Large intestine (tissue), 3 donors: ENCODE measurements at regions not wholly inside any gene's neighbourhood (a gene's known extent, or its start where the extent isn't known, plus 50 kb on each side); places are given as distances from the start of the nearest gene placed in this dataset.
"Not testable (repeated sequence)": the region's sequence is repeated elsewhere in the genome, so short reads cannot be mapped to it uniquely, and the experiment has no call there.

Experiments used
- DNase-seq, 2 donors: peaks; one replicate each; pipeline versions ENCODE4 v3.0.0 to v3.0.0-alpha.2; 2013
- H3K27ac ChIP-seq: one replicate; pipeline ENCODE4 v1.5.1; 2013; ENCODE audit warnings: low read length
- H3K27me3 ChIP-seq: 2 replicates; pipeline ENCODE4 v1.6.1; 2013; ENCODE audit warnings: low read length; ENCODE audit not compliant: control insufficient read depth, insufficient read depth
- H3K36me3 ChIP-seq: 2 replicates; pipeline ENCODE4 v1.6.1; 2013; ENCODE audit warnings: low read length; ENCODE audit not compliant: control insufficient read depth, insufficient read depth
- H3K4me1 ChIP-seq: one replicate; pipeline ENCODE4 v1.6.1; 2013; ENCODE audit warnings: low read length; ENCODE audit not compliant: control insufficient read depth, insufficient read depth
- H3K4me3 ChIP-seq: one replicate; pipeline ENCODE4 v1.5.1; 2013; ENCODE audit warnings: low read length
- H3K9me3 ChIP-seq: one replicate; pipeline ENCODE4 v1.6.1; 2013; ENCODE audit warnings: mild to moderate bottlenecking, low read depth, low read length, moderate library complexity; ENCODE audit not compliant: control insufficient read depth
- WGBS: methylation state at CpG from one replicate; pipeline ENCODE4 v1.1.5; 2013; ENCODE audit warnings: low lambda C conversion rate; ENCODE audit not compliant: insufficient coverage; 5-methylcytosine and 5-hydroxymethylcytosine counted together

- Histone ChIP-seq H3K4me1 (no peaks in the 10 kb centered on the region), H3K27ac (no peak overlapping the region), H3K27me3 (no peaks in the 10 kb centered on the region), H3K36me3 (no peaks in the 10 kb centered on the region), H3K4me3 (no peak overlapping the region), H3K9me3 (no peaks in the 10 kb centered on the region)
- 100% methylated on average over 1 of the region's 2 CpGs for whole genome bisulfite sequencing
- no peak for DNase-seq
These were observed 128.5 kb upstream of the ZNF717 start for GRCh38 chr3:75913800-75914350.

GRCh38 chr3:75914741-75915140 lies 129.4 kb upstream of the ZNF717 start:
- H3K9me3 ChIP-seq, H3K4me1 ChIP-seq, H3K27ac ChIP-seq, H3K36me3 ChIP-seq, DNase-seq, H3K4me3 ChIP-seq, H3K27me3 ChIP-seq: not testable (repeated sequence)
- 80% methylated on average over 1 of the region's 3 CpGs for WGBS

GRCh38 chr3:75938921-75939320 lies 153.6 kb upstream of the ZNF717 start:
- no peaks in the 10 kb centered on the region for H3K36me3 ChIP-seq
- no peaks in the 10 kb centered on the region for H3K27me3 ChIP-seq
- no peak for DNase-seq
- no peak overlapping the region for H3K4me3 ChIP-seq
- H3K4me1 ChIP-seq = no peaks in the 10 kb centered on the region
- no peak overlapping the region for H3K27ac ChIP-seq
- H3K9me3 ChIP-seq = no peaks in the 10 kb centered on the region
- WGBS = no CpG with 5 or more reads among the region's 4 CpGs

- Histone ChIP-seq H3K36me3 (no peaks in the 10 kb centered on the region), H3K4me3 (no peak overlapping the region), H3K27ac (no peak overlapping the region), H3K4me1 (no peaks in the 10 kb centered on the region), H3K9me3 (no peaks in the 10 kb centered on the region), H3K27me3 (no peaks in the 10 kb centered on the region)
- no peak for DNase-seq
These were observed 166.6 kb upstream of the ZNF717 start for GRCh38 chr3:75951941-75952340.

- WGBS = no CpG with 5 or more reads among the region's 2 CpGs
- H3K27me3 ChIP-seq, H3K4me3 ChIP-seq, H3K27ac ChIP-seq, DNase-seq, H3K36me3 ChIP-seq, H3K9me3 ChIP-seq, H3K4me1 ChIP-seq: not testable (repeated sequence)
These were observed 174.7 kb upstream of the ZNF717 start for GRCh38 chr3:75960031-75960430.

- H3K4me1 ChIP-seq, H3K36me3 ChIP-seq, H3K27ac ChIP-seq, H3K9me3 ChIP-seq, DNase-seq, H3K27me3 ChIP-seq, H3K4me3 ChIP-seq: not testable (repeated sequence)
- WGBS = no CpG with 5 or more reads among the region's 2 CpGs
These were observed 176.7 kb upstream of the ZNF717 start for GRCh38 chr3:75962054-75962453.

GRCh38 chr3:75967071-75967470 lies 181.7 kb upstream of the ZNF717 start:
- Histone ChIP-seq H3K27me3 (no peaks in the 10 kb centered on the region), H3K27ac (no peak overlapping the region), H3K36me3 (no peaks in the 10 kb centered on the region), H3K4me3 (no peak overlapping the region), H3K9me3 (no peaks in the 10 kb centered on the region), H3K4me1 (no peaks in the 10 kb centered on the region)
- no peak for DNase-seq

GRCh38 chr3:75978686-75979085 lies 193.3 kb upstream of the ZNF717 start:
- Histone ChIP-seq H3K4me3 (no peak overlapping the region), H3K27me3 (no peaks in the 10 kb centered on the region), H3K36me3 (no peaks in the 10 kb centered on the region), H3K27ac (no peak overlapping the region), H3K4me1 (no peaks in the 10 kb centered on the region), H3K9me3 (no peaks in the 10 kb centered on the region)
- no peak for DNase-seq
- WGBS = no CpG with 5 or more reads among the region's 4 CpGs

GRCh38 chr3:75981401-75981800 lies 196.1 kb upstream of the ZNF717 start:
- Histone ChIP-seq H3K4me3 (no peak overlapping the region), H3K9me3 (no peaks in the 10 kb centered on the region), H3K4me1 (no peaks in the 10 kb centered on the region), H3K27me3 (no peaks in the 10 kb centered on the region), H3K27ac (no peak overlapping the region), H3K36me3 (no peaks in the 10 kb centered on the region)
- DNase-seq = no peak
- 83% methylated on average over 1 of the region's 1 CpG for WGBS

- Histone ChIP-seq H3K4me1 (no peaks in the 10 kb centered on the region), H3K4me3 (no peak overlapping the region), H3K36me3 (no peaks in the 10 kb centered on the region), H3K9me3 (no peaks in the 10 kb centered on the region), H3K27me3 (no peaks in the 10 kb centered on the region), H3K27ac (no peak overlapping the region)
- WGBS = 100% methylated on average over 2 of the region's 3 CpGs
- DNase-seq = no peak
These were observed 196.8 kb upstream of the ZNF717 start for GRCh38 chr3:75982151-75982550.

- no peaks in the 10 kb centered on the region for H3K9me3 ChIP-seq
- H3K27ac ChIP-seq = no peak overlapping the region
- no peaks in the 10 kb centered on the region for H3K36me3 ChIP-seq
- H3K27me3 ChIP-seq = no peaks in the 10 kb centered on the region
- no peak overlapping the region for H3K4me3 ChIP-seq
- WGBS = 100% methylated on average over 1 of the region's 2 CpGs
- no peaks in the 10 kb centered on the region for H3K4me1 ChIP-seq
- no peak for DNase-seq
These were observed 197.8 kb upstream of the ZNF717 start for GRCh38 chr3:75983111-75983510.
